BLaER1 treated with 17β-estradiol and CSF1 and Interleukin-3, amounts not matched to agents 10 nM and 100 nM (cell line): ENCODE measurements at regions not wholly inside any gene's neighbourhood (a gene's known extent, or its start where the extent isn't known, plus 50 kb on each side); places are given as distances from the start of the nearest gene placed in this dataset.

Experiments
- H3K27ac ChIP-seq, 11 experiments: shearing (Covaris generic); formaldehyde crosslinking; 2 replicates each; pipeline ENCODE4 v1.8.1; 2022
- H3K27me3 ChIP-seq, 11 experiments: shearing (Covaris generic); formaldehyde crosslinking; 2 replicates each; pipeline ENCODE4 v1.8.1; 2022
- H3K36me3 ChIP-seq, 11 experiments: shearing (Covaris generic); formaldehyde crosslinking; 2 replicates each; pipeline ENCODE4 v1.8.1; 2022
- H3K4me1 ChIP-seq, 10 experiments: shearing (Covaris generic); formaldehyde crosslinking; 2 replicates each; pipeline ENCODE4 v1.8.1; 2022
- H3K4me2 ChIP-seq, 11 experiments: shearing (Covaris generic); formaldehyde crosslinking; 2 replicates each; pipeline ENCODE4 v1.8.1; 2022
- H3K4me3 ChIP-seq, 10 experiments: shearing (Covaris generic); formaldehyde crosslinking; 2 replicates each; pipeline ENCODE4 v1.8.1; 2022
- H3K9ac ChIP-seq, 11 experiments: shearing (Covaris generic); formaldehyde crosslinking; 2 replicates each; pipeline ENCODE4 v1.8.1; 2022
- H3K9me3 ChIP-seq, 11 experiments: shearing (Covaris generic); formaldehyde crosslinking; replicated peaks in 1 of 11; 2 replicates each; pipeline ENCODE4 v1.8.1; 2022
- H4K20me1 ChIP-seq, 11 experiments: shearing (Covaris generic); formaldehyde crosslinking; 2 replicates each; pipeline ENCODE4 v1.8.1; 2022
- Cebpa-rat ChIP-seq, 11 experiments: shearing (Covaris generic); IDR thresholded peaks; 2 replicates each; pipeline ENCODE4 v1.8.1; 2022

GRCh38 chr4:19349416-19349815 is 902.3 kb upstream of the SLIT2 start:
- Histone ChIP-seq H3K27ac (no peak overlapping the region), H3K9ac (no peak overlapping the region), H3K4me1 (no peaks in the 10 kb centered on the region), H3K36me3 (no peaks in the 10 kb centered on the region), H4K20me1 (no peaks in the 10 kb centered on the region), H3K4me3 (no peak overlapping the region), H3K27me3 (no peaks in the 10 kb centered on the region), H3K9me3 (0 out of 22 replicates have a peak, but pooled peaks cover 0 to 8% (median 0%) of the 10 kb centered on the region in 11 experiments), H3K4me2 (no peak overlapping the region)
- no peak for TF ChIP-seq Cebpa-rat (IDR thresholded peaks at IDR 0.05)

DNA sequence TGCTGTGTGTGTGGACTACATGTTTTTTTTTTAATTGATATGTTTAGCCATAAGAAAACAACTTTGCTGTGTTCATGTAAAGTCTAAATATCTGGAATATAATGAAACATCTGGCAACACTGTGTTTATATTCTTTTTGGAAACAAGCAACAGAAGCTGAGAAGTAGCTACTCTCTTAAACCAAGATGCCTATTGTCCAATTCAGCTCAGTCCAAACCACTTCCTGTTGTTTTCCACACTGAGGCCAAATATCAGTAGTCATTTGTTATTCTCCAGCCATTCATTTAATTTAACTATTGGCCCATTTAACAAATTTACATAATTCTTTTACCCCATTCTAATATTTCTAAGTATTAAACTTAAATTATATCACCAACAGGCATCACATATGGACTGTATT is 903.0 kb upstream of the SLIT2 start:
- Histone ChIP-seq H3K27ac (no peak overlapping the region), H3K9me3 (0 out of 22 replicates have a peak, but pooled peaks cover 0 to 8% (median 0%) of the 10 kb centered on the region in 11 experiments), H3K4me3 (no peak overlapping the region), H3K36me3 (no peaks in the 10 kb centered on the region), H3K4me1 (no peaks in the 10 kb centered on the region), H3K9ac (no peak overlapping the region), H3K27me3 (no peaks in the 10 kb centered on the region), H3K4me2 (no peak overlapping the region), H4K20me1 (no peaks in the 10 kb centered on the region)
- TF ChIP-seq Cebpa-rat (IDR thresholded peaks at IDR 0.05): no peak

GRCh38 chr4:19346636-19347035 is 905.1 kb upstream of the SLIT2 start:
- Histone ChIP-seq H3K4me2 (no peak overlapping the region), H4K20me1 (no peaks in the 10 kb centered on the region), H3K9ac (no peak overlapping the region), H3K27me3 (no peaks in the 10 kb centered on the region), H3K27ac (no peak overlapping the region), H3K36me3 (no peaks in the 10 kb centered on the region), H3K4me1 (no peaks in the 10 kb centered on the region), H3K9me3 (0 out of 22 replicates have a peak, but pooled peaks cover 0 to 8% (median 0%) of the 10 kb centered on the region in 11 experiments), H3K4me3 (no peak overlapping the region)
- no peak for TF ChIP-seq Cebpa-rat (IDR thresholded peaks at IDR 0.05)

- H3K27me3 ChIP-seq: no peaks in the 10 kb centered on the region
- H3K4me1 ChIP-seq: no peaks in the 10 kb centered on the region
- H3K9me3 ChIP-seq: no peaks in the 10 kb centered on the region
- H3K4me2 ChIP-seq: no peak overlapping the region
- no peaks in the 10 kb centered on the region for H4K20me1 ChIP-seq
- H3K9ac ChIP-seq: no peak overlapping the region
- H3K36me3 ChIP-seq: no peaks in the 10 kb centered on the region
- no peak overlapping the region for H3K27ac ChIP-seq
- no peak for TF ChIP-seq Cebpa-rat (IDR thresholded peaks at IDR 0.05)
- no peak overlapping the region for H3K4me3 ChIP-seq
Measured at GRCh38 chr4:19329631-19330030, 922.1 kb upstream of the SLIT2 start.

GRCh38 chr4:19329077-19329476 is 922.6 kb upstream of the SLIT2 start:
- Histone ChIP-seq H3K36me3 (no peaks in the 10 kb centered on the region), H4K20me1 (no peaks in the 10 kb centered on the region), H3K27me3 (no peaks in the 10 kb centered on the region), H3K27ac (no peak overlapping the region), H3K9ac (no peak overlapping the region), H3K4me1 (no peaks in the 10 kb centered on the region), H3K9me3 (no peaks in the 10 kb centered on the region), H3K4me2 (no peak overlapping the region), H3K4me3 (no peak overlapping the region)
- TF ChIP-seq Cebpa-rat (IDR thresholded peaks at IDR 0.05): no peak

DNA sequence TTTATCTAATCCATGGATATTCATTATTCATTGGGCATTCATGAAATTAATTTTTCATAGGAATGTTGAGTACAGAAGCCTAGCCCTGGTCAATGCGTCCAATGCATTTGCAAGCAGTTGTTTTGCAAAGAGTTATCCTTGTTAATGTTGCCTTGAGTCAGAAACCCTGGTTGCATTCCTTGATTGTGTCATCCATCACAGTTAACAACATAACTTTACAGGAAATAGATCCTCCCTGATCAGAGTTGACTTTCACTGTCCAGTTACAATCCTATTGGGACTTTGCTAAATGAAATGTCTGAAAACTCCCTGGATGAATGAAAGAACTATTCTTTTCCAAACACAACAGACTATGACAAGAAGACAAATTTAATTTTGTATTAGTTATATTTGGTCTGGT is 924.3 kb upstream of the SLIT2 start:
- H3K4me2 ChIP-seq: no peak overlapping the region
- no peaks in the 10 kb centered on the region for H3K27me3 ChIP-seq
- H3K9me3 ChIP-seq: no peaks in the 10 kb centered on the region
- H3K4me3 ChIP-seq: no peak overlapping the region
- H3K27ac ChIP-seq: no peak overlapping the region
- no peaks in the 10 kb centered on the region for H3K4me1 ChIP-seq
- TF ChIP-seq Cebpa-rat (IDR thresholded peaks at IDR 0.05): no peak
- H3K9ac ChIP-seq: no peak overlapping the region
- H4K20me1 ChIP-seq: no peaks in the 10 kb centered on the region
- H3K36me3 ChIP-seq: no peaks in the 10 kb centered on the region

- Histone ChIP-seq H3K27ac (no peak overlapping the region), H3K9ac (no peak overlapping the region), H3K4me2 (no peak overlapping the region), H3K9me3 (no peaks in the 10 kb centered on the region), H3K4me1 (no peaks in the 10 kb centered on the region), H3K27me3 (no peaks in the 10 kb centered on the region), H3K4me3 (no peak overlapping the region), H3K36me3 (no peaks in the 10 kb centered on the region), H4K20me1 (no peaks in the 10 kb centered on the region)
- TF ChIP-seq Cebpa-rat (IDR thresholded peaks at IDR 0.05): no peak
Measured at GRCh38 chr4:19324184-19324583, 927.5 kb upstream of the SLIT2 start.

GRCh38 chr4:19319607-19320006 is 932.1 kb upstream of the SLIT2 start:
- no peaks in the 10 kb centered on the region for H3K4me1 ChIP-seq
- no peaks in the 10 kb centered on the region for H4K20me1 ChIP-seq
- no peak overlapping the region for H3K9ac ChIP-seq
- no peak for TF ChIP-seq Cebpa-rat (IDR thresholded peaks at IDR 0.05)
- H3K4me2 ChIP-seq: no peak overlapping the region
- no peak overlapping the region for H3K27ac ChIP-seq
- H3K9me3 ChIP-seq: no peaks in the 10 kb centered on the region
- no peaks in the 10 kb centered on the region for H3K36me3 ChIP-seq
- H3K4me3 ChIP-seq: no peak overlapping the region
- no peaks in the 10 kb centered on the region for H3K27me3 ChIP-seq

DNA sequence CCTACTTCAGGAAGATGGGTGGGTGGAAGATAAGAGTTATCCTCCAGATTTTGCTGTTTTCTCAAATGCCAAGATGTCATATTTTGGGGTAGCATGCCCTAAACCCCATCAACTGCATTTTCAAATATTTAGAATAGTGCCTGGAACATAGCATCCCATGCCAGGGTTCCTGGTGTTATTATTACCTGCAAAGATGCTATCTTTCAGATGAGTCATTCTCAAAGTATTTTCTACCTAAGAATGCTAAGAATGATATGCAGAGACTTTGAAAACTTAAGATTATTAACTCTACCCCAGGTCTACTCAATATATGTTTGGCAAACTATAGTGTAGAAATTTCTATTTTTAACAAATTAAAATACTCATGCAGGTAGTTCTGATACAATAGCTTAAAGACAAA is 934.3 kb upstream of the SLIT2 start:
- Histone ChIP-seq H3K36me3 (no peaks in the 10 kb centered on the region), H3K27me3 (no peaks in the 10 kb centered on the region), H4K20me1 (no peaks in the 10 kb centered on the region), H3K4me3 (no peak overlapping the region), H3K4me2 (no peak overlapping the region), H3K4me1 (no peaks in the 10 kb centered on the region), H3K27ac (no peak overlapping the region), H3K9ac (no peak overlapping the region), H3K9me3 (0 out of 22 replicates have a peak, but pooled peaks cover 0 to 5% (median 0%) of the 10 kb centered on the region in 11 experiments)
- no peak for TF ChIP-seq Cebpa-rat (IDR thresholded peaks at IDR 0.05)

- TF ChIP-seq Cebpa-rat (IDR thresholded peaks at IDR 0.05): no peak
- no peak overlapping the region for H3K4me3 ChIP-seq
- no peaks in the 10 kb centered on the region for H4K20me1 ChIP-seq
- H3K9me3 ChIP-seq: 0 out of 22 replicates have a peak, but pooled peaks cover 0 to 5% (median 0%) of the 10 kb centered on the region in 11 experiments
- H3K36me3 ChIP-seq: no peaks in the 10 kb centered on the region
- H3K4me2 ChIP-seq: no peak overlapping the region
- H3K9ac ChIP-seq: no peak overlapping the region
- no peak overlapping the region for H3K27ac ChIP-seq
- peaks cover 0 to 8% (median 7%) of the 10 kb centered on the region in 10 experiments; a peak in 11 of 20 replicates for H3K4me1 ChIP-seq
- H3K27me3 ChIP-seq: no peaks in the 10 kb centered on the region
Measured at GRCh38 chr4:19314116-19314515, 937.6 kb upstream of the SLIT2 start.
